ENCODE measurements at regions not wholly inside any gene's neighbourhood (a gene's known extent, or its start where the extent isn't known, plus 50 kb on each side); places are given as distances from the start of the nearest gene placed in this dataset.

- Histone ChIP-seq H3K36me3 (ENCODE audit: control insufficient read depth, insufficient read depth, low read length) (no peaks in the 10 kb centered on the region), H3K27me3 (ENCODE audit: control insufficient read depth, insufficient read depth, low read length) (peaks cover 37% of the 10 kb centered on the region), H3K4me3 (ENCODE audit: low read length) (no peak overlapping the region), H3K4me1 (ENCODE audit: control insufficient read depth, insufficient read depth, low read length) (no peaks in the 10 kb centered on the region), H3K27ac (ENCODE audit: low read length) (no peak overlapping the region), H3K9me3 (ENCODE audit: control insufficient read depth, low read depth, low read length) (no peaks in the 10 kb centered on the region)
- 80% methylated on average over 1 of the region's 9 CpGs for WGBS (ENCODE audit: insufficient coverage, low lambda C conversion rate)
- DNase-seq = no peak
Observed at GRCh38 chr2:45070113-45070652, 60.9 kb upstream of the SIX2 start.

- no peak overlapping the region for H3K4me3 ChIP-seq (ENCODE audit: low read length)
- no peaks in the 10 kb centered on the region for H3K9me3 ChIP-seq (ENCODE audit: control insufficient read depth, low read depth, low read length)
- H3K27me3 ChIP-seq (ENCODE audit: control insufficient read depth, insufficient read depth, low read length) = peaks cover 37% of the 10 kb centered on the region
- no peak overlapping the region for H3K27ac ChIP-seq (ENCODE audit: low read length)
- WGBS (ENCODE audit: insufficient coverage, low lambda C conversion rate) = 80% methylated on average over 1 of the region's 5 CpGs
- H3K36me3 ChIP-seq (ENCODE audit: control insufficient read depth, insufficient read depth, low read length) = no peaks in the 10 kb centered on the region
- H3K4me1 ChIP-seq (ENCODE audit: control insufficient read depth, insufficient read depth, low read length) = no peaks in the 10 kb centered on the region
- no peak for DNase-seq
Observed at GRCh38 chr2:45069684-45070083, 60.4 kb upstream of the SIX2 start.

- H3K4me1 ChIP-seq (ENCODE audit: control insufficient read depth, insufficient read depth, low read length) = no peaks in the 10 kb centered on the region
- no peaks in the 10 kb centered on the region for H3K36me3 ChIP-seq (ENCODE audit: control insufficient read depth, insufficient read depth, low read length)
- H3K27me3 ChIP-seq (ENCODE audit: control insufficient read depth, insufficient read depth, low read length) = peaks cover 37% of the 10 kb centered on the region
- no peak overlapping the region for H3K27ac ChIP-seq (ENCODE audit: low read length)
- no peak for DNase-seq
- no peaks in the 10 kb centered on the region for H3K9me3 ChIP-seq (ENCODE audit: control insufficient read depth, low read depth, low read length)
- no peak overlapping the region for H3K4me3 ChIP-seq (ENCODE audit: low read length)
- 100% methylated on average over 1 of the region's 9 CpGs for WGBS (ENCODE audit: insufficient coverage, low lambda C conversion rate)
Observed at GRCh38 chr2:45068571-45069140, 59.4 kb upstream of the SIX2 start.

GRCh38 chr2:45067859-45068570 lies 58.8 kb upstream of the SIX2 start:
- no peak overlapping the region for H3K4me3 ChIP-seq (ENCODE audit: low read length)
- H3K27ac ChIP-seq (ENCODE audit: low read length) = no peak overlapping the region
- WGBS (ENCODE audit: insufficient coverage, low lambda C conversion rate) = no CpG with 5 or more reads among the region's 6 CpGs
- no peaks in the 10 kb centered on the region for H3K36me3 ChIP-seq (ENCODE audit: control insufficient read depth, insufficient read depth, low read length)
- H3K27me3 ChIP-seq (ENCODE audit: control insufficient read depth, insufficient read depth, low read length) = peaks cover 37% of the 10 kb centered on the region
- no peaks in the 10 kb centered on the region for H3K4me1 ChIP-seq (ENCODE audit: control insufficient read depth, insufficient read depth, low read length)
- no peak for DNase-seq
- no peaks in the 10 kb centered on the region for H3K9me3 ChIP-seq (ENCODE audit: control insufficient read depth, low read depth, low read length)

All from large intestine (tissue), 3 donors.